ENCODE measurements at regions not wholly inside any gene's neighbourhood (a gene's known extent, or its start where the extent isn't known, plus 50 kb on each side); places are given as distances from the start of the nearest gene placed in this dataset.

DNA sequence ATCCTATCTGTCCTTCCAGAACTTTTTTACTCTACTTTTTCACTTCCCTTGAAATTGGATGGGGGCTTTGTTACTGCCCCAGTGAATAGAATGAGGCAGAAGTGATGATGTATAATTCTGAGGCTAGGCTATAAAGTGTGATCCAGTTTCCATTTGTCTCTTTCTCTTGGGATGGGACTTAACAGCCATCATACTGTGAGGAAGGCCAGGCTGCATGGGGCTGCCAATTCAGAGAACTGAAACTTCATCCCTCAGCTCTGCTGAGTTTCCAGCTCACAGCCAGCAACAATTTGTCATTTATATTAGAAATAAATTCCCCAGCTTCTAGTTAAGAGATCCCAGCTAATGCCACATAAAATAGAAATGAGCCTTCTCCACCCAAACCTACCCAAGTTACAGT is 504.0 kb upstream of the TGFBR2 start:
- H3K4me3 ChIP-seq (ENCODE audit: low read depth in 1 of 2, low read length in 1 of 2), result no peak overlapping the region
- no peaks in the 10 kb centered on the region for H3K9me3 ChIP-seq
- H3K27me3 ChIP-seq, result no peaks in the 10 kb centered on the region
- H3K27ac ChIP-seq, result no peak overlapping the region
- TF ChIP-seq, protein P1, sequence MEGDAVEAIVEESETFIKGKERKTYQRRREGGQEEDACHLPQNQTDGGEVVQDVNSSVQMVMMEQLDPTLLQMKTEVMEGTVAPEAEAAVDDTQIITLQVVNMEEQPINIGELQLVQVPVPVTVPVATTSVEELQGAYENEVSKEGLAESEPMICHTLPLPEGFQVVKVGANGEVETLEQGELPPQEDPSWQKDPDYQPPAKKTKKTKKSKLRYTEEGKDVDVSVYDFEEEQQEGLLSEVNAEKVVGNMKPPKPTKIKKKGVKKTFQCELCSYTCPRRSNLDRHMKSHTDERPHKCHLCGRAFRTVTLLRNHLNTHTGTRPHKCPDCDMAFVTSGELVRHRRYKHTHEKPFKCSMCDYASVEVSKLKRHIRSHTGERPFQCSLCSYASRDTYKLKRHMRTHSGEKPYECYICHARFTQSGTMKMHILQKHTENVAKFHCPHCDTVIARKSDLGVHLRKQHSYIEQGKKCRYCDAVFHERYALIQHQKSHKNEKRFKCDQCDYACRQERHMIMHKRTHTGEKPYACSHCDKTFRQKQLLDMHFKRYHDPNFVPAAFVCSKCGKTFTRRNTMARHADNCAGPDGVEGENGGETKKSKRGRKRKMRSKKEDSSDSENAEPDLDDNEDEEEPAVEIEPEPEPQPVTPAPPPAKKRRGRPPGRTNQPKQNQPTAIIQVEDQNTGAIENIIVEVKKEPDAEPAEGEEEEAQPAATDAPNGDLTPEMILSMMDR (IDR thresholded peaks at IDR 0.05), result no peak
- H3K4me1 ChIP-seq (ENCODE audit: control insufficient read depth in 1 of 2, insufficient read depth in 1 of 2, low read depth in 1 of 2, low read length in 1 of 2), result no peaks in the 10 kb centered on the region
- H3K36me3 ChIP-seq, result no peaks in the 10 kb centered on the region

DNA sequence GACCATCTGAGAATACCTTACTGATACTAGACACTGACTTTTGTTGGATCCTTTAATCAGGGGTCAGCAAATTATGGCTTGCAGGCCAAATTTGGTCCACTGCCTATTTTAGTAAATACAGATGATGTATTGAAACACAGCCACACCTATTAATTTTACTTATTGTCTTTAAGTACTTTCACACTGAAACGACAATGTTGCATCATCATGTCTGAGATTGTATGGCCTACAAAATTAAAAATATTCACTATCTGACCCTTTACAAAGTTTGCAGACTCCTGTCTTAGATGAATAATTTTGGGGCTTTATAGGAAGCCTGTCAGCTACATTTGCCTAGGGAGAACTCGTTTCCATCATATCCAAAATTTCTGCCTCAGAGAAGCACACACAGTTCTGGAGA is 503.2 kb upstream of the TGFBR2 start:
- Histone ChIP-seq H3K27me3 (no peaks in the 10 kb centered on the region), H3K4me1 (ENCODE audit: control insufficient read depth in 1 of 2, insufficient read depth in 1 of 2, low read depth in 1 of 2, low read length in 1 of 2) (no peaks in the 10 kb centered on the region), H3K27ac (no peak overlapping the region), H3K9me3 (no peaks in the 10 kb centered on the region), H3K36me3 (no peaks in the 10 kb centered on the region), H3K4me3 (ENCODE audit: low read depth in 1 of 2, low read length in 1 of 2) (no peak overlapping the region)
- TF ChIP-seq, protein P1 (IDR thresholded peaks at IDR 0.05), result no peak

DNA sequence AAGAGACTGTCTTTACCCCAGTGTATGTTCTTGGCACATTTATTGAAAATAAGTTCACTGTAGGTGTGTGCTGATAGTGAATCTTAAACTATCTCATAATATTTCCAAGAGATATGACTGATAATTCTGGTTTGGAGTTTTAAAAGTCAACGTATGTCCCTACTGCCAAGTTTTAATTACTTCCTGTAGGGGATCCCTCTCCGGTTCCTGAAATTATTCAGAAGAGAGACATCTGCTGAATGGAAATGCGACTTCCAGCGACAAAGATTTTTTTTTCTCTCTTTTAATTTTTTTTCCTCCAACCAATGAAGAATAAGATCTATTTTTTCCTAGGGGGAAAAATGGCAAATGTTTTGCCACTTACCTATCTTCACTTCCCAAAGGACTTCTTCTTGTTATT is 498.9 kb upstream of the TGFBR2 start:
- H3K36me3 ChIP-seq, result no peaks in the 10 kb centered on the region
- no peak overlapping the region for H3K4me3 ChIP-seq (ENCODE audit: low read depth in 1 of 2, low read length in 1 of 2)
- H3K9me3 ChIP-seq, result no peaks in the 10 kb centered on the region
- TF ChIP-seq, protein P1 (IDR thresholded peaks at IDR 0.05), result no peak
- H3K4me1 ChIP-seq (ENCODE audit: control insufficient read depth in 1 of 2, insufficient read depth in 1 of 2, low read depth in 1 of 2, low read length in 1 of 2), result no peaks in the 10 kb centered on the region
- H3K27me3 ChIP-seq, result no peaks in the 10 kb centered on the region
- no peak overlapping the region for H3K27ac ChIP-seq

DNA sequence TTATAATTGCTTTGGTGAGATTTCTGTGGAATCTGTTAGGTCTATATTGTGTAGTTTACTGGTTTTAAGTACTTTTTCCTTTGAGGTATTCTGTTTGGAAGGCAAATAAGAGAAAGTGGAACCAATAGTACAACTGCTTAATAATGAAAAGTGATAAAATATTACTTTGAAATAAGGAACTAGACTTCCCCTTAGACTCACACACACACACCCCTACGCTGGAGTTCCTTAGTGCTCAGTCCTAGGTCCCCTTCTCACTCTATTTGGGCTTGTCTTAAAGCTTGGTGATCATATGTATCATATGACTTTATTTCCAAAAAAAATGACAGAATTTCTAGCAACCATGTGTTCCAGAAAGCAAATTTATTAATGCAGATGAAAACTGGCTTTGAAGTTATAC is 494.0 kb upstream of the TGFBR2 start:
- Histone ChIP-seq H3K9me3 (no peaks in the 10 kb centered on the region), H3K36me3 (no peaks in the 10 kb centered on the region), H3K4me1 (ENCODE audit: control insufficient read depth in 1 of 2, insufficient read depth in 1 of 2, low read depth in 1 of 2, low read length in 1 of 2) (no peaks in the 10 kb centered on the region), H3K4me3 (ENCODE audit: low read depth in 1 of 2, low read length in 1 of 2) (no peak overlapping the region), H3K27ac (no peak overlapping the region), H3K27me3 (no peaks in the 10 kb centered on the region)
- TF ChIP-seq, protein P1 (IDR thresholded peaks at IDR 0.05), result no peak

DNA sequence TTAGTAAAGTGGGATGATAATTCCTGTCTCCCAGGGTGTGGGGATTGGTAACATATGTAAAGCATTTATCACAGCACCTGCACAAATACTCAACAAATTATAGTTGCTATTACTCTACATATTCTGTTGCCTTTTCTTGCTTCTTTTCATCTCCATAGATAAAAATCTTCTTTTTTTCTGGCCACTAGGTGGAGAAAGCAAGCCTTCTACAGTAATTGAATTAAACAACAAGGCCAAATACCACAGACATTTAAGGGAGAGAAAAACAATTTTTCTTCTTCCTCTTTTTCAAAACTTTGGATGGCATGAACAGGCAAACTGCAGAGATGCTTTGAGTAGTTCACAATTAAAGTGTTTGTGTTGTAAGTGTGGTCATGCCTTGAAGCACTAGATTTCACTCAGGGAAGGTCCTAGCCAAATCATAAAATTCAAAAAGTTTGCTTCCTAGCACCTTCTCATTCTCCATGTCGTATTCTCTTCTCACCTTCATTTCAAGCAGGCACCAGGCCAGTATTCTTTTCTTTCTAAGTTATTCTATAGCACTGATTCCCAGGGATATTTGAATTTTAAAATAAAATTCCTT is 493.4 kb upstream of the TGFBR2 start:
- Histone ChIP-seq H3K27ac (no peak overlapping the region), H3K27me3 (no peaks in the 10 kb centered on the region), H3K36me3 (no peaks in the 10 kb centered on the region), H3K4me1 (ENCODE audit: control insufficient read depth in 1 of 2, insufficient read depth in 1 of 2, low read depth in 1 of 2, low read length in 1 of 2) (no peaks in the 10 kb centered on the region), H3K4me3 (ENCODE audit: low read depth in 1 of 2, low read length in 1 of 2) (no peak overlapping the region), H3K9me3 (no peaks in the 10 kb centered on the region)
- TF ChIP-seq, protein P1 (IDR thresholded peaks at IDR 0.05), result no peak

DNA sequence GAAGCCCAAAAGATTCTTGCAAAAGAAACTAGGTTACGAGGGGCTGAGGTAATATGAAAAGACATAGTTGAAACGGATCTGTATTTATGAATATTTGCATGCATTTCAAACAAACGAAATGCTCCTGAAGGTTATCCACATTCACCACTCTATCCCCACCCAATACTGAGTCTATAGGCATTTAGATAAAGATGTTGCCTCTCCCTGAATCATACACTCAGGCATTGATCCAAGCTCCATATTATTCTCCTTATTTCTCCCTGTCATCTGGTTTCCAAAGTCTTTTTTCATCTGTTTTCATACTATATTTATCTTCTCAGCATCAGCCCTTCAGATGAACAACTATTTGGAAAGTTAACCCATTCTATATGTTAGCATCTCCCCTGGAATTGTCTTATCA is 492.5 kb upstream of the TGFBR2 start:
- Histone ChIP-seq H3K36me3 (no peaks in the 10 kb centered on the region), H3K27me3 (no peaks in the 10 kb centered on the region), H3K4me3 (ENCODE audit: low read depth in 1 of 2, low read length in 1 of 2) (no peak overlapping the region), H3K4me1 (ENCODE audit: control insufficient read depth in 1 of 2, insufficient read depth in 1 of 2, low read depth in 1 of 2, low read length in 1 of 2) (no peaks in the 10 kb centered on the region), H3K9me3 (no peaks in the 10 kb centered on the region), H3K27ac (no peak overlapping the region)
- TF ChIP-seq, protein P1 (IDR thresholded peaks at IDR 0.05), result no peak
